Epithelial cell of proximal tubule (primary cell): ENCODE measurements at regions not wholly inside any gene's neighbourhood (a gene's known extent, or its start where the extent isn't known, plus 50 kb on each side); places are given as distances from the start of the nearest gene placed in this dataset.
A peak's percentile ranks its signal among the peaks of the same experiment; 100 is the strongest.

Experiments
- DNase-seq: peaks from one replicate; pipeline ENCODE4 v3.0.0-alpha.2; 2011; ENCODE audit warnings: low read depth
- H3K4me3 ChIP-seq: 2 replicates; pipeline ENCODE4 v1.5.1; 2011; ENCODE audit warnings: low read depth, mild to moderate bottlenecking, low read length
- CTCF ChIP-seq: conservative IDR thresholded peaks from 2 replicates; pipeline ENCODE4 v1.5.1; 2012; ENCODE audit warnings: low read depth, mild to moderate bottlenecking, low read length

DNA sequence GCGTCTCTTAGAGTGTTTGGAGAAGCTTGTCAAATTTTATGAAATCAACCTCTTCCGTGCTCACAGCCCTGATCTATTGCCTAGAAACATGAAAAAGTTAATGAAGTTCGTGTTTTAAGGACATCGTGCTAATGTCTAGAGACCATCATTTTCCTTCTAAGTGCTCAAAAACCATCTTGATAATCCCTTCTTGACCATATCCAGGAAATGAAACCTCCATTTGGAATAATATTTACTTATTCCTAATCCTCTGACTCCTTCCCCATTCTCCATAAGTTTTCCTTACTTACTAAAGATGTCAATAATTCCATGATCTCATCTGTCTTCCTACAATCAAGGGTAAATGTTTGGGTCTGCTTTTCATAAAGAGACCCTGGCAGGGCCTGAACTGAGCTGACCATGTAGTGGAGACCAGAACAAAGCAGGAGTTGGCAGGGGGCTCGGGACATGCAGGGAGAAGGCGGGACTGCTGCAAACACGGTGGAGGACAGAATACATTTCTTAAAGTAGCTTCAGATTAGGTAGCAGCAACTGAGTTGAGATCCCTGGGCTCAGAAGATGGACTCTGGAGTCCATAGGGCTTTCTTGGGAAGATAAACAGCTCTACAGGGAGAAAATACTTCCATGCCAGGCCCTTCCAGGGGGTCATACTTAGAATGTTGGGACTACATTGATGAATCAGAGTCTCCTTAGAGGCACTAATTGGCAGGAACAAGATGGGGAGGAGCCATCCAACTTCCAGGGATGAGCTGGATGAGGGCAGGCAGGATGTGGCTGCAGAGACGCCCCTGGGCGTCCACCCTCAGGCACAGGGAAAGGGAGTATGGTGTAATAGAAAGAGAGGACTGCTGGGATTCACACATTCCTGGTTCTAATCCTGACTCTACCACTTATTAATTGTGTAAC lies 100.7 kb downstream of the RIN2 start:
- no peak for DNase-seq
- no peak overlapping the region for H3K4me3 ChIP-seq
- no peak for TF ChIP-seq CTCF

DNA sequence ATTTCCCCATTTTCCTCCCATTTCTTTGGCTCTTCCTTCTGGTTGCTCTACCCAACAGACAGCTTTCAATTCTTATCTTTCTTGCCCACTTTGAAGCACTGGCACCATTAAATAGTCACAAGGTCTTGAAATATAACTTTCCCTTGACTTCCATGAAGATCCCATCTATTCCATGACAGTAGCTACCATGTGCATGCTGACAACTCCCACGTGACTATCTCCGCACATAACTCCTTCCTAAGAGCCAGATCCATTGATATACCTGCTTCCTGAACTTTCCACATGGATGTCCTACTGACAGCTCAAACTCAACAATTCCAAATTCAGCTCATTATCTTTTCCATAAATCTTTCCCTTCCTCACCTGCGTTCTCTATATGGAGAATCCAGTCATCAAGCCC lies 101.4 kb downstream of the RIN2 start:
- TF ChIP-seq CTCF, result no peak
- no peak overlapping the region for H3K4me3 ChIP-seq
- DNase-seq, result no peak

- H3K4me3 ChIP-seq, result no peak overlapping the region
- TF ChIP-seq CTCF, result no peak
- peak; percentile 23 for DNase-seq
Measured at GRCh38 chr20:19860737-19861136, 102.7 kb downstream of the RIN2 start.

- TF ChIP-seq CTCF, result no peak
- no peak for DNase-seq
- H3K4me3 ChIP-seq, result no peak overlapping the region
Measured at GRCh38 chr20:19861147-19861759, 103.2 kb downstream of the RIN2 start.

- no peak for TF ChIP-seq CTCF
- no peak overlapping the region for H3K4me3 ChIP-seq
- DNase-seq, result no peak
Measured at GRCh38 chr20:19864130-19864529, 106.1 kb downstream of the RIN2 start.

- no peak for TF ChIP-seq CTCF
- DNase-seq, result no peak
Measured at GRCh38 chr20:19866070-19866469, 108.0 kb downstream of the RIN2 start.

More at GRCh38 chr20:19866070-19866469, 108.0 kb downstream of the RIN2 start:
- no peak overlapping the region for H3K4me3 ChIP-seq
